K562 (cell line): ENCODE measurements at regions not wholly inside any gene's neighbourhood (a gene's known extent, or its start where the extent isn't known, plus 50 kb on each side); places are given as distances from the start of the nearest gene placed in this dataset.
A peak's percentile ranks its signal among the peaks of the same experiment; 100 is the strongest.

Source experiments
- ASH1L ChIP-seq: fragments of 450-650 bp; IDR thresholded peaks from 2 replicates; pipeline ENCODE4 v1.6.1; 2018; ENCODE audit warnings: borderline replicate concordance, mild to moderate bottlenecking, low read depth; ENCODE audit not compliant: partially characterized antibody
- ATF7 ChIP-seq: fragments of 450-650 bp; IDR thresholded peaks from 2 replicates; pipeline ENCODE4 v1.7.1; 2014; ENCODE audit warnings: mild to moderate bottlenecking, moderate library complexity
- BMI1 ChIP-seq: fragments of 150-350 bp; IDR thresholded peaks from 2 replicates; pipeline ENCODE4 v1.6.1; 2014; ENCODE audit warnings: low read length
- CBFB ChIP-seq: sonication (generic); formaldehyde crosslinking; IDR thresholded peaks from 2 replicates; pipeline ENCODE4 v1.4.0; 2020; ENCODE audit warnings: mild to moderate bottlenecking, missing genetic modification reagents
- EHMT2 ChIP-seq: fragments of 450-650 bp; IDR thresholded peaks from 2 replicates; pipeline ENCODE4 v1.6.1; 2018; ENCODE audit warnings: antibody characterized with exemption
- MTA3 ChIP-seq: fragments of 450-650 bp; formaldehyde crosslinking; IDR thresholded peaks from 2 replicates; pipeline ENCODE4 v1.6.1; 2017; ENCODE audit warnings: mild to moderate bottlenecking, borderline replicate concordance
- NCOR1 ChIP-seq: fragments of 450-650 bp; IDR thresholded peaks from 2 replicates; pipeline ENCODE4 v1.6.1; 2016; ENCODE audit warnings: mild to moderate bottlenecking, moderate library complexity
- PHTF2 ChIP-seq: fragments of 250-450 bp; sonication (Bioruptor Pico); IDR thresholded peaks from 2 replicates; pipeline ENCODE4 v1.5.0; 2021; ENCODE audit warnings: mild to moderate bottlenecking
- PURB ChIP-seq: sonication (generic); formaldehyde crosslinking; IDR thresholded peaks from 2 replicates; pipeline ENCODE4 v1.9.0; 2021; ENCODE audit warnings: low read depth, mild to moderate bottlenecking, missing genetic modification reagents
- RBM25 ChIP-seq: fragments of 200-400 bp; formaldehyde crosslinking; IDR thresholded peaks from 2 replicates; pipeline ENCODE4 v1.6.1; 2018; ENCODE audit warnings: low read length, low read depth, moderate library complexity; ENCODE audit not compliant: severe bottlenecking
- SMAD2 ChIP-seq: fragments of 150-350 bp; IDR thresholded peaks from 2 replicates; pipeline ENCODE4 v1.6.1; 2014; ENCODE audit warnings: low read depth, mild to moderate bottlenecking, low read length
- ZBTB1 ChIP-seq: sonication (generic); formaldehyde crosslinking; IDR thresholded peaks from 2 replicates; pipeline ENCODE4 v1.8.1; 2023; ENCODE audit warnings: missing genetic modification reagents, low read depth, mild to moderate bottlenecking, borderline replicate concordance
- ZNF41 ChIP-seq: fragments of 250-450 bp; sonication (Bioruptor Pico); conservative IDR thresholded peaks from 2 replicates; pipeline ENCODE4 v1.4.0; 2020; ENCODE audit warnings: mild to moderate bottlenecking
- TF ChIP-seq, protein P1 (sequence below): fragments of 450-650 bp; IDR thresholded peaks from 2 replicates; pipeline ENCODE4 v1.6.1; 2016; ENCODE audit warnings: low read depth
- TF ChIP-seq, protein P2 (sequence below): fragments of 250-450 bp; sonication (Bioruptor Pico); IDR thresholded peaks from 2 replicates; pipeline ENCODE4 v1.8.0; 2022; ENCODE audit warnings: moderate library complexity, mild to moderate bottlenecking, inconsistent platforms
- TF ChIP-seq, protein P3 (sequence below): sonication (generic); formaldehyde crosslinking; IDR thresholded peaks from 2 replicates; pipeline ENCODE4 v1.8.1; 2022; ENCODE audit warnings: missing genetic modification reagents
- TF ChIP-seq, protein P4 (sequence below): fragments of 250-450 bp; sonication (Bioruptor Pico); IDR thresholded peaks from 2 replicates; pipeline ENCODE4 v1.5.1; 2021; ENCODE audit warnings: mild to moderate bottlenecking

DNA sequence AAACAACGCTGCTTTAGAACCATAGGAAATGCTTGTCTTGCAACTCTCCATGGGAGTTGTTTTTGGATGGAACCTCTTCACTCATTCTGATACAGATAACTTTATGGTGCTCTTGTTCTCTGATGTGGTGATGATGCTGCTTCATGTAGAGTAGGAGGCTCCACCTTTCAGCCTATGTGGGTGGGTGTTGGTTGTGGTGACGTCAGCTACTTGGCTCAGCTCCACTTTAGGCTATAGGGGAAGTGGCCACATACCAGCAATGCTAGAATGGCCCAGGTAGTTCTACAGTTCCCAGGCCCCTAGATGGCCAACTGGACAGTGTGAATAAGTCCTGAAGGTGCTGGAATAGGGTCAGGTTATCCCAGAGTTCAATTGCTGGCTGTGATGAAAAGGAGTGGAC lies 192.1 kb downstream of the TBX22 start (continued):
- TF ChIP-seq, protein P1, sequence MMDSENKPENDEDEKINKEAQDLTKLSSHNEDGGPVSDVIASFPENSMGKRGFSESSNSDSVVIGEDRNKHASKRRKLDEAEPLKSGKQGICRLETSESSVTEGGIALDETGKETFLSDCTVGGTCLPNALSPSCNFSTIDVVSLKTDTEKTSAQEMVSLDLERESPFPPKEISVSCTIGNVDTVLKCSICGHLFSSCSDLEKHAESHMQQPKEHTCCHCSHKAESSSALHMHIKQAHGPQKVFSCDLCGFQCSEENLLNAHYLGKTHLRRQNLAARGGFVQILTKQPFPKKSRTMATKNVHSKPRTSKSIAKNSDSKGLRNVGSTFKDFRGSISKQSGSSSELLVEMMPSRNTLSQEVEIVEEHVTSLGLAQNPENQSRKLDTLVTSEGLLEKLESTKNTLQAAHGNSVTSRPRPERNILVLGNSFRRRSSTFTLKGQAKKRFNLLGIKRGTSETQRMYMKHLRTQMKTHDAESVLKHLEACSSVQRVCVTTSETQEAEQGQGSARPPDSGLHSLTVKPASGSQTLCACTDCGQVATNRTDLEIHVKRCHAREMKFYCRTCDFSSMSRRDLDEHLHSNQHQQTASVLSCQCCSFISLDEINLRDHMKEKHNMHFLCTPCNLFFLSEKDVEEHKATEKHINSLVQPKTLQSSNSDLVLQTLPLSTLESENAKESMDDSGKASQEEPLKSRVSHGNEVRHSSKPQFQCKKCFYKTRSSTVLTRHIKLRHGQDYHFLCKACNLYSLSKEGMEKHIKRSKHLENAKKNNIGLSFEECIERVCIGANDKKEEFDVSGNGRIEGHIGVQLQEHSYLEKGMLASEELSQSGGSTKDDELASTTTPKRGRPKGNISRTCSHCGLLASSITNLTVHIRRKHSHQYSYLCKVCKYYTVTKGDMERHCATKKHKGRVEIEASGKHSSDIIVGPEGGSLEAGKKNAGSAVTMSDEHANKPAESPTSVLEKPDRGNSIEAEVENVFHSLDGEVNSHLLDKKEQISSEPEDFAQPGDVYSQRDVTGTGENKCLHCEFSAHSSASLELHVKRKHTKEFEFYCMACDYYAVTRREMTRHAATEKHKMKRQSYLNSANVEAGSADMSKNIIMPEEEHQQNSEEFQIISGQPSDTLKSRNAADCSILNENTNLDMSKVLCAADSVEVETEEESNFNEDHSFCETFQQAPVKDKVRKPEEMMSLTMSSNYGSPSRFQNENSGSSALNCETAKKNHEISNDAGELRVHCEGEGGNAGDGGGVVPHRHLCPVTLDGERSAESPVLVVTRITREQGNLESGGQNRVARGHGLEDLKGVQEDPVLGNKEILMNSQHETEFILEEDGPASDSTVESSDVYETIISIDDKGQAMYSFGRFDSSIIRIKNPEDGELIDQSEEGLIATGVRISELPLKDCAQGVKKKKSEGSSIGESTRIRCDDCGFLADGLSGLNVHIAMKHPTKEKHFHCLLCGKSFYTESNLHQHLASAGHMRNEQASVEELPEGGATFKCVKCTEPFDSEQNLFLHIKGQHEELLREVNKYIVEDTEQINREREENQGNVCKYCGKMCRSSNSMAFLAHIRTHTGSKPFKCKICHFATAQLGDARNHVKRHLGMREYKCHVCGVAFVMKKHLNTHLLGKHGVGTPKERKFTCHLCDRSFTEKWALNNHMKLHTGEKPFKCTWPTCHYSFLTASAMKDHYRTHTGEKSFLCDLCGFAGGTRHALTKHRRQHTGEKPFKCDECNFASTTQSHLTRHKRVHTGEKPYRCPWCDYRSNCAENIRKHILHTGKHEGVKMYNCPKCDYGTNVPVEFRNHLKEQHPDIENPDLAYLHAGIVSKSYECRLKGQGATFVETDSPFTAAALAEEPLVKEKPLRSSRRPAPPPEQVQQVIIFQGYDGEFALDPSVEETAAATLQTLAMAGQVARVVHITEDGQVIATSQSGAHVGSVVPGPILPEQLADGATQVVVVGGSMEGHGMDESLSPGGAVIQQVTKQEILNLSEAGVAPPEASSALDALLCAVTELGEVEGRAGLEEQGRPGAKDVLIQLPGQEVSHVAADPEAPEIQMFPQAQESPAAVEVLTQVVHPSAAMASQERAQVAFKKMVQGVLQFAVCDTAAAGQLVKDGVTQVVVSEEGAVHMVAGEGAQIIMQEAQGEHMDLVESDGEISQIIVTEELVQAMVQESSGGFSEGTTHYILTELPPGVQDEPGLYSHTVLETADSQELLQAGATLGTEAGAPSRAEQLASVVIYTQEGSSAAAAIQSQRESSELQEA: no peak
- TF ChIP-seq ASH1L (no peak), PHTF2 (CRISPR knock-in tag) (no peak), BMI1 (no peak), RBM25 (no peak), SMAD2 (no peak), ZBTB1 (CRISPR knock-in tag) (no peak), ATF7 (peak; percentile 38; the same call in 1 of the 2 replicates), EHMT2 (no peak), NCOR1 (no peak), PURB (CRISPR knock-in tag) (no peak), MTA3 (no peak), ZNF41 (no peak), CBFB (CRISPR knock-in tag) (no peak)
- TF ChIP-seq, protein P2, sequence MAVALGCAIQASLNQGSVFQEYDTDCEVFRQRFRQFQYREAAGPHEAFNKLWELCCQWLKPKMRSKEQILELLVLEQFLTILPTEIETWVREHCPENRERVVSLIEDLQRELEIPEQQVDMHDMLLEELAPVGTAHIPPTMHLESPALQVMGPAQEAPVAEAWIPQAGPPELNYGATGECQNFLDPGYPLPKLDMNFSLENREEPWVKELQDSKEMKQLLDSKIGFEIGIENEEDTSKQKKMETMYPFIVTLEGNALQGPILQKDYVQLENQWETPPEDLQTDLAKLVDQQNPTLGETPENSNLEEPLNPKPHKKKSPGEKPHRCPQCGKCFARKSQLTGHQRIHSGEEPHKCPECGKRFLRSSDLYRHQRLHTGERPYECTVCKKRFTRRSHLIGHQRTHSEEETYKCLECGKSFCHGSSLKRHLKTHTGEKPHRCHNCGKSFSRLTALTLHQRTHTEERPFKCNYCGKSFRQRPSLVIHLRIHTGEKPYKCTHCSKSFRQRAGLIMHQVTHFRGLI: no peak
- TF ChIP-seq, protein P3, sequence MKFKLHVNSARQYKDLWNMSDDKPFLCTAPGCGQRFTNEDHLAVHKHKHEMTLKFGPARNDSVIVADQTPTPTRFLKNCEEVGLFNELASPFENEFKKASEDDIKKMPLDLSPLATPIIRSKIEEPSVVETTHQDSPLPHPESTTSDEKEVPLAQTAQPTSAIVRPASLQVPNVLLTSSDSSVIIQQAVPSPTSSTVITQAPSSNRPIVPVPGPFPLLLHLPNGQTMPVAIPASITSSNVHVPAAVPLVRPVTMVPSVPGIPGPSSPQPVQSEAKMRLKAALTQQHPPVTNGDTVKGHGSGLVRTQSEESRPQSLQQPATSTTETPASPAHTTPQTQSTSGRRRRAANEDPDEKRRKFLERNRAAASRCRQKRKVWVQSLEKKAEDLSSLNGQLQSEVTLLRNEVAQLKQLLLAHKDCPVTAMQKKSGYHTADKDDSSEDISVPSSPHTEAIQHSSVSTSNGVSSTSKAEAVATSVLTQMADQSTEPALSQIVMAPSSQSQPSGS (CRISPR knock-in tag): no peak
- TF ChIP-seq, protein P4, sequence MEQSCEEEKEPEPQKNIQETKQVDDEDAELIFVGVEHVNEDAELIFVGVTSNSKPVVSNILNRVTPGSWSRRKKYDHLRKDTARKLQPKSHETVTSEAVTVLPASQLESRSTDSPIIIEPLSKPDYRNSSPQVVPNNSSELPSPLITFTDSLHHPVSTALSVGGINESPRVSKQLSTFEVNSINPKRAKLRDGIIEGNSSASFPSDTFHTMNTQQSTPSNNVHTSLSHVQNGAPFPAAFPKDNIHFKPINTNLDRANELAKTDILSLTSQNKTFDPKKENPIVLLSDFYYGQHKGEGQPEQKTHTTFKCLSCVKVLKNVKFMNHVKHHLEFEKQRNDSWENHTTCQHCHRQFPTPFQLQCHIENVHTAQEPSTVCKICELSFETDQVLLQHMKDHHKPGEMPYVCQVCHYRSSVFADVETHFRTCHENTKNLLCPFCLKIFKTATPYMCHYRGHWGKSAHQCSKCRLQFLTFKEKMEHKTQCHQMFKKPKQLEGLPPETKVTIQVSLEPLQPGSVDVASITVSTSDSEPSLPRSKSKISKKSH (CRISPR knock-in tag): no peak
